ENCODE measurements at regions not wholly inside any gene's neighbourhood (a gene's known extent, or its start where the extent isn't known, plus 50 kb on each side); places are given as distances from the start of the nearest gene placed in this dataset.

DNA sequence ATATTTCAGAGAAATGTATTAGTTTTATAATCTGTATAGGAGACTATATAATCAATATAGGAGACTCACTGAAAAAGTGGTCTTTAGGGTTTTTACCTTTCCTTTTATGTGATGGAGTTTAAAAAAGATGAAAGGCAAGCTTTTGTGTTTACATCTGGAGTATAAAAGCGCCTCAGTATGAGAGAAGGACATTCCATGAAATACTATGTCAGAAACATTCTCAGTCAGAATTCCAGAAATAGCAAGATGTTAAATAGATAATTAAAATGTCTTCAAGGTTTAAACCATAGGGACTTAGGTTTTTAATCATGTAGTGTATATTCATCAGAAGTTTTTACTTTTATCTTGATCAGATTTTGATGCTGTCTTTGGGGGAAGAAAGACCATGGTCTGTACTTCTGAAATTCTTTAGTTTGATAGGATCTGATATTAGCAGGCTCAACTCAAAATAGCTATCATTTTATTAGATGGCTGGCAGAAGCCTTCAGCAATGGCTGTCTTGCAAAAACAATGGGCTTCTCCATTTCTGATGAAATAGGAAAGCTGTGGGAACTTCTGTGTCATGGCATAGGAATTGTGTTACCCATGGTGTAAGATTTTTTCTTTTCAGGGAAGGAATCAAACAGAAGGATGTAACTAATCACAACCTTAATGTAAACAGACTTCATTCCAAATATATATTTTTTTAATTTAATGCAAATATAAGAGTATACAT, 209.6 kb upstream of the PLSCR5 start:
- no peaks in the 10 kb centered on the region for H3K27me3 ChIP-seq (ENCODE audit: control insufficient read depth, insufficient read depth, low read length, poor library complexity, severe bottlenecking)
- no peak overlapping the region for H3K27ac ChIP-seq (ENCODE audit: insufficient read depth, low read depth, low read length, poor library complexity, severe bottlenecking)
- H3K9me3 ChIP-seq (ENCODE audit: control insufficient read depth, low read length) = no peaks in the 10 kb centered on the region
- H3K4me3 ChIP-seq (ENCODE audit: insufficient read depth, low read depth, low read length) = no peak overlapping the region
- H3K4me1 ChIP-seq (ENCODE audit: control insufficient read depth, insufficient read depth, low read length) = no peaks in the 10 kb centered on the region
- WGBS, 2 experiments = 60 to 100% methylated on average over 1 of the region's 1 CpG
- H3K36me3 ChIP-seq (ENCODE audit: control insufficient read depth, insufficient read depth, low read length) = no peaks in the 10 kb centered on the region

DNA sequence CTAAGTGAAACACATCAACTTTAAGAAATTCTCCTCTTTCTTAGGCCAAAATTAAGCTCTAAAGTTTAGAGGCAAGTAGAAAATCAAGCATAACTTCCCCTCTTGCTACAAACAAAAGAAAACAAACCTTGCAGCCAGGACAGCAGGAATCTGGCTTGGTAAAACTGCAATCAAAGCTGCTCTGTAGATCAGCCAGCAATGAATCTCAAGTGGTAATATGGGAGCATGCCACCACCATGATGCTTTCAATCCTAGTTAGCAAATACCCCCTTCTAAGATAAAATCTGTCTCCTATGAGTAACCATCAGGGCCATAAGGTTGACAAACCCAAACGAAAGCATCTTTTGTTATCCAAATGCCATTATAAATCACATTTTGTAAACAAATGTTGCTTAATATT, 208.3 kb upstream of the PLSCR5 start:
- H3K4me3 ChIP-seq (ENCODE audit: insufficient read depth, low read depth, low read length) = no peak overlapping the region
- 46 to 70% methylated on average over 1 of the region's 1 CpG for WGBS, 2 experiments
- H3K4me1 ChIP-seq (ENCODE audit: control insufficient read depth, insufficient read depth, low read length) = no peaks in the 10 kb centered on the region
- H3K27ac ChIP-seq (ENCODE audit: insufficient read depth, low read depth, low read length, poor library complexity, severe bottlenecking) = no peak overlapping the region
- no peaks in the 10 kb centered on the region for H3K27me3 ChIP-seq (ENCODE audit: control insufficient read depth, insufficient read depth, low read length, poor library complexity, severe bottlenecking)
- no peaks in the 10 kb centered on the region for H3K36me3 ChIP-seq (ENCODE audit: control insufficient read depth, insufficient read depth, low read length)
- H3K9me3 ChIP-seq (ENCODE audit: control insufficient read depth, low read length) = no peaks in the 10 kb centered on the region

DNA sequence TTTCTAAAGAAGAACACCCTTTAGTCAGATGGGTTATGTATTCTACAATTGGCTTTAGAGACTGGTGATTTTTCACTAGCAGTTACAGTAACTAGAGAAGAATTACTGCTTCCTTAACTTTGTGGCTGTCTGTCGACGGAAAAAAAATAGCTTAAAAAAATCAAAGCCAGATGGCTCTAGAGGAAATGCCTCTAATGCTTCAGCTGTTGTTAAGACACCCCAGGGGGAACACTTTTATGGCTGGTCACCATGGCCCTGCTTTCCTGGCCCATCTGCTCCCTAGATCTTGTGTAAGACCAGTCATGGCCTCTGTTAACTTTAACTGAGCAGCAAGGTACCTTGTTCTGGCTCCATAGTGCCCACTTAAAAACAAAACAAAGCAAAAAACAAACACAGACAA, 198.6 kb upstream of the PLSCR5 start:
- H3K9me3 ChIP-seq (ENCODE audit: control insufficient read depth, low read length) = no peaks in the 10 kb centered on the region
- 51 to 68% methylated on average over 2 of the region's 2 CpGs for WGBS, 2 experiments
- no peak overlapping the region for H3K27ac ChIP-seq (ENCODE audit: insufficient read depth, low read depth, low read length, poor library complexity, severe bottlenecking)

DNA sequence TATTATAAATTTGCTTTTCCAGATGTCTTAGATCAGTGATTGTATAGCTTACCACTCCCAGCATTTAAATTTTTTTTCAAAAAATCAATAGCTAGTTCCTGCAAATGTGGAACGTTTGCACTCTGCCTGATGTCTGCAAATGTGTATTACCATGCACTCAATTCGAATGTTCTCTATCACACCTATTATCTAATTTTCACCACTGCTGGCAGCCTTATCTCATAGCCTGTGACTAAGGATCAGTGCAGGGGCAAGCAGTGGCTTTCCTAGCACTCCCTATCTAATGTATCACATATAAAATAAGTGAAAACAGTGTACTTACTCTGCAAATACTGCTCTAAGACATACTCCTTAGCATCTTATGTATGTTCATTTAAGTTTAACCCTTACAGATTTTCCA, 196.3 kb upstream of the PLSCR5 start:
- H3K4me1 ChIP-seq (ENCODE audit: control insufficient read depth, insufficient read depth, low read length) = no peaks in the 10 kb centered on the region
- H3K36me3 ChIP-seq (ENCODE audit: control insufficient read depth, insufficient read depth, low read length) = no peaks in the 10 kb centered on the region
- WGBS, 2 experiments = 83 to 86% methylated on average over 2 of the region's 2 CpGs
- H3K27ac ChIP-seq (ENCODE audit: insufficient read depth, low read depth, low read length, poor library complexity, severe bottlenecking) = no peak overlapping the region
- no peaks in the 10 kb centered on the region for H3K9me3 ChIP-seq (ENCODE audit: control insufficient read depth, low read length)
- H3K4me3 ChIP-seq (ENCODE audit: insufficient read depth, low read depth, low read length) = no peak overlapping the region
- no peaks in the 10 kb centered on the region for H3K27me3 ChIP-seq (ENCODE audit: control insufficient read depth, insufficient read depth, low read length, poor library complexity, severe bottlenecking)

More for the DNA sequence above, 198.6 kb upstream of the PLSCR5 start:
- H3K4me3 ChIP-seq (ENCODE audit: insufficient read depth, low read depth, low read length) = no peak overlapping the region
- H3K4me1 ChIP-seq (ENCODE audit: control insufficient read depth, insufficient read depth, low read length) = no peaks in the 10 kb centered on the region
- no peaks in the 10 kb centered on the region for H3K27me3 ChIP-seq (ENCODE audit: control insufficient read depth, insufficient read depth, low read length, poor library complexity, severe bottlenecking)
- no peaks in the 10 kb centered on the region for H3K36me3 ChIP-seq (ENCODE audit: control insufficient read depth, insufficient read depth, low read length)

DNA sequence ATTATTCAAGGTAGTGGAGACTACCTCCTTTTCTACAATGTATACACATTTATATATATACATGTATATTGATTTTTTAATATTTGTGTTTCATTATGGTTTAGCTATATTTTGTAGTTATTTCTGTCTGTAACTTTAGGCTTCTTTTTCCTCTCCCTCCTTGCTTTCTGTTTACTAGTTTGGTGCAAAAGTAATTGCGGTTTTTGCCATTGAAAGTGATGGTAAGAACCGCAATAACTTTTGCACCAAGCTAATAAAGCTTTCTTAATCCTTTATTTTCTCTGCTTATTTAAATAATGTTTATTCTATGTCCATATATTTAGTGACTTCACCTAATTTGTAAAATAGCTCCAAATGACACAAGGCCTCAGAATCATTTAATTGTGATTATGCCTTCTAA, 195.3 kb upstream of the PLSCR5 start:
- Histone ChIP-seq H3K4me3 (ENCODE audit: insufficient read depth, low read depth, low read length) (no peak overlapping the region), H3K4me1 (ENCODE audit: control insufficient read depth, insufficient read depth, low read length) (no peaks in the 10 kb centered on the region), H3K36me3 (ENCODE audit: control insufficient read depth, insufficient read depth, low read length) (no peaks in the 10 kb centered on the region), H3K9me3 (ENCODE audit: control insufficient read depth, low read length) (no peaks in the 10 kb centered on the region), H3K27me3 (ENCODE audit: control insufficient read depth, insufficient read depth, low read length, poor library complexity, severe bottlenecking) (no peaks in the 10 kb centered on the region), H3K27ac (ENCODE audit: insufficient read depth, low read depth, low read length, poor library complexity, severe bottlenecking) (no peak overlapping the region)
- 100% methylated on average over 1 of the region's 2 CpGs; no CpG with 5 or more reads in 1 of the 2 experiments for WGBS, 2 experiments

DNA sequence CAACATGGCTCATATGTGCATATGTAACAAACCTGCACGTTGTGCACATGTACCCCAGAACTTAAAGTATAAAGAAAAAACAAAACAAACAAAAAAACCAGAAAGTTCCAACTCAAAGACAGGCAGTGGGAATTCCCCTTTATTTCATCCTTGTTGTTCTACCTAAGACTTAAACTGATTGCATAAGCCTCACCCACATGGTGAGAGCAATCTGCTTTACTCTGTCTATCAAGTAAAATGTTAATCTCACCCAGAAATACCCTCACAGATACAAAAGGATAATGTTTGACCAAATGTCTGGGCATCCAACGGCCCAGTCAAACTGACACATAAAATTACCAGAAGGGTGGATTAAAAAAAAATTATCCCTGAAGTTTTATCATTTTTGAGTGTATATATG, 190.9 kb upstream of the PLSCR5 start:
- H3K4me3 ChIP-seq (ENCODE audit: insufficient read depth, low read depth, low read length) = no peak overlapping the region
- no peaks in the 10 kb centered on the region for H3K4me1 ChIP-seq (ENCODE audit: control insufficient read depth, insufficient read depth, low read length)
- no peaks in the 10 kb centered on the region for H3K36me3 ChIP-seq (ENCODE audit: control insufficient read depth, insufficient read depth, low read length)
- no peaks in the 10 kb centered on the region for H3K9me3 ChIP-seq (ENCODE audit: control insufficient read depth, low read length)
- no peaks in the 10 kb centered on the region for H3K27me3 ChIP-seq (ENCODE audit: control insufficient read depth, insufficient read depth, low read length, poor library complexity, severe bottlenecking)
- H3K27ac ChIP-seq (ENCODE audit: insufficient read depth, low read depth, low read length, poor library complexity, severe bottlenecking) = no peak overlapping the region
- WGBS, 2 experiments = 50 to 61% methylated on average over 2 of the region's 2 CpGs

DNA sequence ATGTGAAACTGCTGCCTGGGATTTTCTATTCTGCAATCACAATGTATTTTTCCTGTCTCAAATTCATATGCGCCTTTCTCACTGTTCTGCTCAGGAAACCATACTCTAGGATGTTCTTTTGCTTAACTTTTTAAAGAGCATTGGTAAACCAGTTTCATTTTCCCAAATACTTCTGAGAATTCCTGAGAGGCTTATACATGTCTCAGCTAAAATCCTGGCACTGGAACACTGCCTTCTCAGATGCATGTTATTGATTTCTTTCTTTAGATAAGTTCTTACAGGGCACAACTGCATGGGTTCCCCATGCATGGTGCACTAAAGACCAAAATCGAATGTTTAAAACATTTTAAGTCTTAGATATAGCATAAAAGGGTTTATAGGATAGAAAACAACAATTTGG, 178.3 kb upstream of the PLSCR5 start:
- 89 to 100% methylated on average over 1 of the region's 2 CpGs for WGBS, 2 experiments
- H3K4me1 ChIP-seq (ENCODE audit: control insufficient read depth, insufficient read depth, low read length) = no peaks in the 10 kb centered on the region
- H3K9me3 ChIP-seq (ENCODE audit: control insufficient read depth, low read length) = no peaks in the 10 kb centered on the region
- no peaks in the 10 kb centered on the region for H3K27me3 ChIP-seq (ENCODE audit: control insufficient read depth, insufficient read depth, low read length, poor library complexity, severe bottlenecking)
- H3K4me3 ChIP-seq (ENCODE audit: insufficient read depth, low read depth, low read length) = no peak overlapping the region
- H3K36me3 ChIP-seq (ENCODE audit: control insufficient read depth, insufficient read depth, low read length) = no peaks in the 10 kb centered on the region
- no peak overlapping the region for H3K27ac ChIP-seq (ENCODE audit: insufficient read depth, low read depth, low read length, poor library complexity, severe bottlenecking)

DNA sequence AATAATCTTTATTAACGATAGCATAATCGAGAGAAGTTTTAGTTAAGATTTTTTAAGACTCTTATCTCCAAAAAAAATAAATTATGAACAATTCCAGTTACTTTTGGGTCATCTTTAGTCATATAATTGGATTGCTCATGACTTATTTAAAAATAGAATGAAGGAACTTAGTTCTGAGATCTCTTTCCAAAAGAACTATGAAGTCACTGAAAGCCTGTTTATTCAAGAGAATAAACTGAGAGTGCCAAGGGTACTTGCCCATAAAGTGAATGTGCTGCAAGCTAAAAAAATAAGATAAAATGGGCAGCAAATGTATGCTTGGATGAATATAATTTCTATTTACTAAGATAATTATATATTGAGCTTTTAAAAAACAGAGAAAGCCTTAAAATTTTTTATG, 176.5 kb upstream of the PLSCR5 start:
- H3K9me3 ChIP-seq (ENCODE audit: control insufficient read depth, low read length) = no peaks in the 10 kb centered on the region
- H3K27me3 ChIP-seq (ENCODE audit: control insufficient read depth, insufficient read depth, low read length, poor library complexity, severe bottlenecking) = no peaks in the 10 kb centered on the region
- WGBS, 2 experiments = no CpG with 5 or more reads among the region's 2 CpGs
- no peaks in the 10 kb centered on the region for H3K4me1 ChIP-seq (ENCODE audit: control insufficient read depth, insufficient read depth, low read length)
- H3K36me3 ChIP-seq (ENCODE audit: control insufficient read depth, insufficient read depth, low read length) = no peaks in the 10 kb centered on the region
- no peak overlapping the region for H3K4me3 ChIP-seq (ENCODE audit: insufficient read depth, low read depth, low read length)
- H3K27ac ChIP-seq (ENCODE audit: insufficient read depth, low read depth, low read length, poor library complexity, severe bottlenecking) = no peak overlapping the region

DNA sequence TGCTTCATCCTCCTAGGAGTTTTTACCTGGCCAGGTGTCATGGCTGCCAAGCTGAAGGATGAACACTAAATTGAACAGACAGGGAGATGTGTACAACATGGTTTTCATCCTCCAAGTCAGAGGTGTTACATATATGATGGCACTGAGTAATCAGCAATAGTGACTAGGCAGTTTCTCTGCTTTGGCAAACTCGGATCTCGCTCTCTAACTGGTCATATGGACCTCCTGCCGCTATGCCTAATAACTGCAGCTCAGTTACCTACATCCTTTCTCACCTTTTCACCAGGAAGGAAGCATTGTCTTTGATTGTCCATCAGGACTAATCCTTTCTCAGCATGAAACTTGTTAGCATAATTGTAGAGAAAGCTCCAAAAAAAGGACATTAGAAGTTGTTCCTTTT, 175.9 kb upstream of the PLSCR5 start:
- no peaks in the 10 kb centered on the region for H3K9me3 ChIP-seq (ENCODE audit: control insufficient read depth, low read length)

DNA sequence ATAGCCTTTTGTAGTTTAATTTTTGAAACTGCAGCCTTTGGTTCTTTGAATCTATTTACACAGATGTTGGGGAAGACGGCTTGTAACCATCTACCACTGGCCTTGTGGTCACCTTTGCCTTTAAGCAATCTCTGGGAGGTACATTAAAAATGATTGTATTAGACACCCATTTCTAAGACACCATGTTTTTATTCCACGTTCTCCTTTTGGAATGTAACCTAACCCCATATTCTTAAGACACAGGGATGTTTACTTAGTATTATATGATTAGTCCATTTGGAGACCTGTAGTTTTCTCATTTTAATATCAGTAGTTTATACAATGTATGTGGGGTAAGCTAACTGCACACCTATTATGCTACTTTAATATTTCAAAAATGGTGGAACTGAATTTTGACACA, 175.1 kb upstream of the PLSCR5 start:
- Histone ChIP-seq H3K27me3 (ENCODE audit: control insufficient read depth, insufficient read depth, low read length, poor library complexity, severe bottlenecking) (no peaks in the 10 kb centered on the region), H3K36me3 (ENCODE audit: control insufficient read depth, insufficient read depth, low read length) (no peaks in the 10 kb centered on the region), H3K4me3 (ENCODE audit: insufficient read depth, low read depth, low read length) (no peak overlapping the region), H3K9me3 (ENCODE audit: control insufficient read depth, low read length) (no peaks in the 10 kb centered on the region), H3K27ac (ENCODE audit: insufficient read depth, low read depth, low read length, poor library complexity, severe bottlenecking) (no peak overlapping the region), H3K4me1 (ENCODE audit: control insufficient read depth, insufficient read depth, low read length) (no peaks in the 10 kb centered on the region)
- WGBS, 2 experiments = 86 to 91% methylated on average over 1 to 2 of the region's 2 CpGs

More for the DNA sequence above, 175.9 kb upstream of the PLSCR5 start:
- 21 to 23% methylated on average over 3 of the region's 3 CpGs for WGBS, 2 experiments
- Histone ChIP-seq H3K4me3 (ENCODE audit: insufficient read depth, low read depth, low read length) (no peak overlapping the region), H3K27ac (ENCODE audit: insufficient read depth, low read depth, low read length, poor library complexity, severe bottlenecking) (no peak overlapping the region), H3K4me1 (ENCODE audit: control insufficient read depth, insufficient read depth, low read length) (no peaks in the 10 kb centered on the region), H3K36me3 (ENCODE audit: control insufficient read depth, insufficient read depth, low read length) (no peaks in the 10 kb centered on the region), H3K27me3 (ENCODE audit: control insufficient read depth, insufficient read depth, low read length, poor library complexity, severe bottlenecking) (no peaks in the 10 kb centered on the region)

DNA sequence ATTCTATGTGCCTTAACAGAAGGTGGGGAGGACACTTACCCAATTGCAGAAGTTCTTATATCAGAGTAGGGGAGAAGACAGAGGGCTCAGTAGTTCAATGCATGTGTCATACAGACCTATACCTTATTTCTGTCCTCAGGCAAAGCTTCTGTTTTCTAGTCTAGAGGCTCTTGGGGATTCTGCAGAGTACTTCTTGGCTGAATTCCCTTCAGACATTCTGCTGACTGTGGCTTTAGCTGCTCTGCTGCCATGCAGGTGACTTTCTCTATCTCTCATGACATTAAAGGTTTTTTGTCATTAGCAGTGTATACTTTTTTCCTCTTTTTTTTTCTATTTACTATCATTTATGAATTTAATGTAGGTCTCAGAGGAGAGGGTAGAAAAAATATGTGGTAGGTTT, 172.8 kb upstream of the PLSCR5 start:
- no peaks in the 10 kb centered on the region for H3K9me3 ChIP-seq (ENCODE audit: control insufficient read depth, low read length)
- no peak overlapping the region for H3K4me3 ChIP-seq (ENCODE audit: insufficient read depth, low read depth, low read length)
- no peak overlapping the region for H3K27ac ChIP-seq (ENCODE audit: insufficient read depth, low read depth, low read length, poor library complexity, severe bottlenecking)
- no peaks in the 10 kb centered on the region for H3K36me3 ChIP-seq (ENCODE audit: control insufficient read depth, insufficient read depth, low read length)
- no peaks in the 10 kb centered on the region for H3K27me3 ChIP-seq (ENCODE audit: control insufficient read depth, insufficient read depth, low read length, poor library complexity, severe bottlenecking)
- no peaks in the 10 kb centered on the region for H3K4me1 ChIP-seq (ENCODE audit: control insufficient read depth, insufficient read depth, low read length)

Measured in ectodermal cell (in vitro differentiated cells).